K562 (cell line): ENCODE measurements at regions not wholly inside any gene's neighbourhood (a gene's known extent, or its start where the extent isn't known, plus 50 kb on each side); places are given as distances from the start of the nearest gene placed in this dataset.

ENCODE experiments used
- BRF2 ChIP-seq: IDR thresholded peaks from 3 replicates; pipeline ENCODE4 v1.6.1; 2011; ENCODE audit warnings: borderline replicate concordance, mild to moderate bottlenecking; ENCODE audit not compliant: insufficient read length, insufficient read depth
- CAMTA2 ChIP-seq: fragments of 250-450 bp; sonication (Bioruptor Pico); conservative IDR thresholded peaks from 2 replicates; pipeline ENCODE4 v1.5.1; 2022
- CBFA2T2 ChIP-seq: fragments of 450-650 bp; conservative IDR thresholded peaks from 2 replicates; pipeline ENCODE4 v1.6.1; 2017; ENCODE audit warnings: mild to moderate bottlenecking
- CTCF ChIP-seq, 3 experiments: IDR thresholded peaks in 2 of 3; conservative IDR thresholded peaks in 1 of 3; 2 replicates each; pipeline ENCODE4 v1.5.1; 2011 to 2012; ENCODE audit warnings: low read length in 3 of 3, mild to moderate bottlenecking in 3 of 3, control low read depth in 2 of 3, improper control_type of control experiment in 1 of 3, inconsistent platforms in 1 of 3, low read depth in 1 of 3, mixed read lengths in 1 of 3, moderate library complexity in 1 of 3; ENCODE audit not compliant: insufficient read depth in 2 of 3
- E2F8 ChIP-seq: fragments of 450-650 bp; IDR thresholded peaks from 2 replicates; pipeline ENCODE4 v1.7.1; 2018; ENCODE audit warnings: mild to moderate bottlenecking, low read depth; ENCODE audit not compliant: partially characterized antibody
- HBP1 ChIP-seq: fragments of 450-650 bp; formaldehyde crosslinking; IDR thresholded peaks from 2 replicates; pipeline ENCODE4 v1.4.0; 2022; ENCODE audit warnings: missing genetic modification characterization
- HNRNPLL ChIP-seq: fragments of 200-400 bp; formaldehyde crosslinking; IDR thresholded peaks from 2 replicates; pipeline ENCODE4 v1.6.1; 2017; ENCODE audit warnings: low read length, low read depth, mild to moderate bottlenecking; ENCODE audit not compliant: poor library complexity, severe bottlenecking
- JUN ChIP-seq, 2 experiments: sonication (generic) in 1 of 2; formaldehyde crosslinking in 1 of 2; IDR thresholded peaks; 2 replicates each; pipeline versions ENCODE4 v1.6.1 to v1.8.0; 2012 to 2022; ENCODE audit warnings: borderline replicate concordance in 2 of 2, mild to moderate bottlenecking in 2 of 2, improper control_type of control experiment in 1 of 2, low read depth in 1 of 2, low read length in 1 of 2, missing genetic modification reagents in 1 of 2
- JUNB ChIP-seq: fragments of 450-650 bp; formaldehyde crosslinking; conservative IDR thresholded peaks from 2 replicates; pipeline ENCODE4 v1.4.0; 2020; ENCODE audit warnings: mild to moderate bottlenecking
- NFE2 ChIP-seq: IDR thresholded peaks from 2 replicates; pipeline ENCODE4 v1.6.1; 2014; ENCODE audit warnings: antibody characterized with exemption, low read depth
- RAD21 ChIP-seq, 2 experiments: fragments of 250-450 bp in 1 of 2; fragments of 450-650 bp in 1 of 2; sonication (Bioruptor Pico) in 1 of 2; formaldehyde crosslinking in 1 of 2; IDR thresholded peaks in 1 of 2; conservative IDR thresholded peaks in 1 of 2; 2 replicates each; pipeline versions ENCODE4 v1.4.0 to v1.8.0; 2020 to 2022; ENCODE audit warnings: mild to moderate bottlenecking in 2 of 2, moderate library complexity in 1 of 2
- REST ChIP-seq, 2 experiments: fragments of 450-650 bp; formaldehyde crosslinking in 1 of 2; IDR thresholded peaks; 2 replicates each; pipeline versions ENCODE4 v1.4.0 to v1.6.1; 2014 to 2020; ENCODE audit warnings: mild to moderate bottlenecking in 2 of 2, borderline replicate concordance in 1 of 2, low read depth in 1 of 2
- TBL1XR1 ChIP-seq, 2 experiments: IDR thresholded peaks; 2 replicates each; pipeline ENCODE4 v1.6.1; 2012; ENCODE audit warnings: improper control_type of control experiment in 2 of 2, low read length in 2 of 2, mild to moderate bottlenecking in 1 of 2
- ZNF124 ChIP-seq: sonication (generic); formaldehyde crosslinking; IDR thresholded peaks from 2 replicates; pipeline ENCODE4 v1.8.1; 2022; ENCODE audit warnings: missing genetic modification reagents

- TF ChIP-seq BRF2 (no peak), JUNB (CRISPR knock-in tag) (no peak), RAD21 (CRISPR knock-in tag; conservative IDR thresholded peaks at IDR 0.05 in 1 of 2, IDR thresholded peaks at IDR 0.05 in 1 of 2) (no peak), JUN (IDR thresholded peaks at IDR 0.05; ENCODE audit: borderline replicate concordance, low read depth, low read length) (no peak), JUN (CRISPR knock-in tag; IDR thresholded peaks at IDR 0.05; ENCODE audit: borderline replicate concordance) (no peak), REST (IDR thresholded peaks at IDR 0.05; ENCODE audit: borderline replicate concordance) (no peak), REST (CRISPR knock-in tag; IDR thresholded peaks at IDR 0.05; ENCODE audit: low read depth) (no peak), HNRNPLL (no peak), ZNF124 (no peak), HBP1 (CRISPR knock-in tag) (no peak), TBL1XR1 (IDR thresholded peaks at IDR 0.05; ENCODE audit: low read length in 2 of 2) (no peak), NFE2 (no peak), CAMTA2 (CRISPR knock-in tag) (no peak), CTCF (IDR thresholded peaks at IDR 0.05 in 2 of 3, conservative IDR thresholded peaks at IDR 0.05 in 1 of 3; ENCODE audit: insufficient read depth in 2 of 3, low read depth in 1 of 3, low read length in 3 of 3) (no peak), CBFA2T2 (no peak), E2F8 (no peak)
Measured at GRCh38 chr6:33869826-33870423, 66.1 kb upstream of the MLN start.
